Stomach (tissue), 8 donors: ENCODE measurements at regions not wholly inside any gene's neighbourhood (a gene's known extent, or its start where the extent isn't known, plus 50 kb on each side); places are given as distances from the start of the nearest gene placed in this dataset.

Source experiments
- DNase-seq, 2 donors: peaks; one replicate each; pipeline versions ENCODE4 v3.0.0 to v3.0.0-alpha.2; 2013 to 2019
- H3K27ac ChIP-seq, 5 donors: fragments of 200-600 bp in 4 of 5; sonication (generic) in 4 of 5; one replicate each; pipeline ENCODE4 v1.5.1; 2013 to 2019; ENCODE audit warnings: mild to moderate bottlenecking in 1 of 5, moderate library complexity in 1 of 5
- H3K27me3 ChIP-seq, 3 donors: fragments of 200-600 bp; sonication (generic); one replicate each; pipeline ENCODE4 v1.5.1; 2017 to 2019; ENCODE audit warnings: mixed run types in 1 of 3
- H3K36me3 ChIP-seq, 4 donors: fragments of 200-600 bp; sonication (generic); 1 replicate in 3 of 4; 2 replicates in 1 of 4; pipeline ENCODE4 v1.5.1; 2016 to 2019
- H3K4me1 ChIP-seq, 4 donors: fragments of 200-600 bp; sonication (generic); one replicate each; pipeline ENCODE4 v1.5.1; 2016 to 2019
- H3K4me3 ChIP-seq, 4 donors: fragments of 200-600 bp; sonication (generic) in 3 of 4; one replicate each; pipeline ENCODE4 v1.5.1; 2016 to 2019; ENCODE audit warnings: mild to moderate bottlenecking in 1 of 4
- H3K9me3 ChIP-seq, 4 donors: fragments of 200-600 bp; sonication (generic); one replicate each; pipeline ENCODE4 v1.5.1; 2016 to 2019
- CTCF ChIP-seq, 7 experiments: fragments of 450-650 bp in 4 of 7; fragments of 200-600 bp in 3 of 7; sonication (generic) in 3 of 7; IDR thresholded peaks; one replicate each; pipeline ENCODE4 v1.5.1; 2016 to 2019; ENCODE audit warnings: antibody characterized with exemption in 7 of 7, control low read depth in 2 of 7, mild to moderate bottlenecking in 1 of 7
- EP300 ChIP-seq: sonication (generic); formaldehyde crosslinking; IDR thresholded peaks from one replicate; pipeline ENCODE4 v1.6.1; 2017; ENCODE audit warnings: antibody characterized with exemption
- POLR2A ChIP-seq, 4 donors: fragments of 450-650 bp; IDR thresholded peaks; one replicate each; pipeline ENCODE4 v1.6.1; 2016; ENCODE audit warnings: antibody characterized with exemption in 4 of 4, control low read depth in 2 of 4, mild to moderate bottlenecking in 1 of 4, moderate library complexity in 1 of 4
- POLR2AphosphoS5 ChIP-seq, 3 donors: sonication (generic); formaldehyde crosslinking; IDR thresholded peaks; one replicate each; pipeline ENCODE4 v1.6.1; 2016; ENCODE audit warnings: antibody characterized with exemption in 3 of 3
- WGBS, 5 donors: extraction: QIAGEN DNeasy Blood & Tissue Kit in 3 of 5; methylation state at CpG; one replicate each; pipeline versions ENCODE4 v1.1.5 to v1.1.7; 2013 to 2018; 5-methylcytosine and 5-hydroxymethylcytosine counted together
- intact Hi-C: fragments of 100-400 bp; cut with DNase I; formaldehyde crosslinking; loops from one replicate; pipeline ENCODE4 v1.15.1; 2023; ENCODE audit warnings: low total_unique reads
- donor health status: healthy with polysubstance abuse.
- donor health status: Bipolar disorder and iron deficiency.
- donor health status: healthy.

GRCh38 chr15:38065721-38066345 is 131.4 kb downstream of the TMCO5A start:
- intact Hi-C loops = no loop called here
- H3K4me3 ChIP-seq = no peak overlapping the region
- H3K36me3 ChIP-seq = no peaks in the 10 kb centered on the region
- H3K27me3 ChIP-seq = no peaks in the 10 kb centered on the region
- DNase-seq = no peak
- no peaks in the 10 kb centered on the region for H3K9me3 ChIP-seq
- no peak overlapping the region for H3K27ac ChIP-seq
- peaks cover 9 to 23% (median 14%) of the 10 kb centered on the region in 4 donors for H3K4me1 ChIP-seq
- TF ChIP-seq CTCF (IDR thresholded peaks at IDR 0.05) = no peak
- no peak for TF ChIP-seq EP300
- no peak for TF ChIP-seq POLR2A (IDR thresholded peaks at IDR 0.05)
- TF ChIP-seq POLR2AphosphoS5 (IDR thresholded peaks at IDR 0.05) = no peak
- WGBS, 5 donors = 53 to 63% (median 56%) methylated on average over 5 of the region's 5 CpGs

- Histone ChIP-seq H3K36me3 (no peaks in the 10 kb centered on the region), H3K4me3 (no peak overlapping the region), H3K27ac (no peak overlapping the region), H3K4me1 (peaks cover 11 to 29% (median 19%) of the 10 kb centered on the region in 4 donors), H3K9me3 (no peaks in the 10 kb centered on the region), H3K27me3 (no peaks in the 10 kb centered on the region)
- DNase-seq = no peak
- 33 to 67% (median 56%) methylated on average over 3 of the region's 3 CpGs for WGBS, 5 donors
- TF ChIP-seq POLR2A (IDR thresholded peaks at IDR 0.05) (no peak), CTCF (IDR thresholded peaks at IDR 0.05) (no peak), EP300 (no peak), POLR2AphosphoS5 (IDR thresholded peaks at IDR 0.05) (no peak)
- intact Hi-C loops = no loop called here
These were observed 132.2 kb downstream of the TMCO5A start for GRCh38 chr15:38066612-38067011.

DNA sequence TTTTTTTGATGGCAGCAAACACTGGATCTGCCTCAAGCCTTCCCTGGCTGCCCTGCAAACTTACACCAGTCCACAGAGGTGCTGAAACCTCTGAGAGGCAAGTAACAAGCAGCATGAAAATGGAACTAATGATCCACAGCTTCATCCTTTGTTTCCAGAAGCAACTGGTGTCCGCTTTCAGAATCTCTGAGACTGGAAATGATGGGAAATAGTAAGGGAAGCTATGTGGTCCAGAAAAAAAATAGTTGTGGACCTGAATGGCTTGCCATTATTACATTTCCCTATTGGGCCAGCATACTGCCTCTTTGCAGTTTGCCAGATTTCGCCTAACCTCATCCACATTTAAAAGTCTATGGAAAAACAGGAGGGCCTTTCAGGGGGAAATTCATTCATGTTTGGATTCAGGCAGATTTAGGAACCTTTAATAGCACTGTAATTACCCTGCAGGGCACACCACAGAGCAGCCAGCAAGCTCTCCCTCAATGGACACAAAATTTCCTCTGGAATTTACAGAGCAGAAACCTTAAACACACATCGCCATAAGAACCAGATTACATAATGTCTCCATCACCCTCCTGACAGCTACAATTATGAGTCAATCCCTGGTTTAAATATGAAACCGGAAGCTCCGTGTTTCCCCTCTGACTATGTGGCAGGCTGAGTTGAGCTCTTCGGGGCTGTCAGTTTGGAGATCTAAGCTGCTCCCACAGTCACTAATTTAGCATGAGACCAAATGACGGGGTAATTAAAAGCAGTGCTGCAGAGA is 134.4 kb downstream of the TMCO5A start:
- Histone ChIP-seq H3K27me3 (no peaks in the 10 kb centered on the region), H3K4me3 (peak overlapping the region; percentile 12 to 29 (median 13)), H3K4me1 (peaks cover 26 to 47% (median 37%) of the 10 kb centered on the region in 4 donors), H3K27ac (peak overlapping the region; percentile 59 to 93 (median 80)), H3K36me3 (no peaks in the 10 kb centered on the region), H3K9me3 (no peaks in the 10 kb centered on the region)
- DNase-seq = peak; percentile 29 to 77
- 22 to 29% (median 25%) methylated on average over 7 of the region's 7 CpGs for WGBS, 5 donors
- TF ChIP-seq POLR2AphosphoS5 (IDR thresholded peaks at IDR 0.05) = peak in 2 of 3 donors; percentile 7 to 60
- no peak for TF ChIP-seq POLR2A (IDR thresholded peaks at IDR 0.05)
- intact Hi-C loops = no loop called here

DNA sequence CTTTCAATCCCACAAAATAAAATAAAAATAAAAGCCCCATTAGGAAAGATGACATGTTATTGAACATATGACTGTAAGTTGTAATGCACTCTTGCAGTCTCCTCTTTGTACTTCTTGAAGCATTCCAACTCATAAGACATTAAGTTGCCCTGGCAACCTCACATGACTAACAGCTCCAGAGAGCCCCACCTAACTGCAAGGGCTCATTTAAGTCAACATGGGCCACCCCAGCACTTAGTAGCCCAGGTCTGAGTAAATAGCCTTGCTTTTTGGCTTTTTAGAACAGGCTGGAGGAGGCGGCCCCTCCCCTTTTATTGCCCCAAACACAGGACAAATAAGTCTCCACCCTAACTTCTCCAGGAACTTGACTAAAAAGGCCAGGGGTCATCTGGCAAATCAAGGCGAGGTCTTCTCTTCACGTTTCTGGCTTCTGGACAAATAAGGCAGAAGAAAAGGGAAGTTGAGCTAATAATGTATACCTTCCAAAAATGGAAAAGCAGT is 135.1 kb downstream of the TMCO5A start:
- TF ChIP-seq POLR2A (IDR thresholded peaks at IDR 0.05) (no peak), POLR2AphosphoS5 (IDR thresholded peaks at IDR 0.05) (no peak), EP300 (no peak), CTCF (IDR thresholded peaks at IDR 0.05) (no peak)

More for the DNA sequence above, 135.1 kb downstream of the TMCO5A start:
- 18 to 36% (median 28%) methylated on average over 3 of the region's 3 CpGs for WGBS, 5 donors
- peaks cover 27 to 53% (median 38%) of the 10 kb centered on the region in 4 donors for H3K4me1 ChIP-seq
- no peaks in the 10 kb centered on the region for H3K36me3 ChIP-seq
- no peaks in the 10 kb centered on the region for H3K27me3 ChIP-seq
- H3K9me3 ChIP-seq = no peaks in the 10 kb centered on the region
- intact Hi-C loops = no loop called here
- DNase-seq = peak; percentile 47 to 81
- H3K27ac ChIP-seq = peak overlapping the region in 4 of 5 donors; percentile 59 to 93 (median 78)
- peak overlapping the region in 3 of 4 donors; percentile 12 to 29 (median 13) for H3K4me3 ChIP-seq
